ENCODE measurements at regions not wholly inside any gene's neighbourhood (a gene's known extent, or its start where the extent isn't known, plus 50 kb on each side); places are given as distances from the start of the nearest gene placed in this dataset.

DNA sequence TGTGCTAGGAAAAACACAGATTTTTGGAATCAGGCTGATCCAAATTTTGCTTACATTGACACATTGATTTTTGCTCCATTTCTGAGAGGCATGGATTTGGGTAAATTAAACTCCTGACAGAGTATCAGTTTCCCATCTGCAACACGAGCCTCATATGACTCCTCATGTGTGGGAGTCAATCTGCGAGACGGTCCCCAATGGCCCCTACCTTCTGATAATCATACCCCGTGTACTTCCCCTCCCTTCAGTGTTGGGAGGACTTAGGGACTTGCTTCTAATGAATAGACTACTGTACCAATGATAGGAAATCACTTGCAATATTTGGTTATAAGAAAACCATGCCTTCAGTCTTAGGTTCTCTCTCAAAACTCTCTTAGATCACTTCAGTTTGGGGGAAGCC is 302.7 kb downstream of the ETS1 start:
- H3K9me3 Mint-ChIP-seq (ENCODE audit: low read depth) = no peaks in the 10 kb centered on the region
- H3K27me3 Mint-ChIP-seq = peaks cover 4% of the 10 kb centered on the region
- H3K36me3 Mint-ChIP-seq = peaks cover 15% of the 10 kb centered on the region
- peaks cover 44% of the 10 kb centered on the region for H3K4me1 Mint-ChIP-seq
- DNase-seq (no peak), ATAC-seq (no peak)
- no peak overlapping the region for H3K4me3 Mint-ChIP-seq
- CTCF ChIA-PET = interaction anchor here (0.6 to 4.0 kb wide), 8 partner anchors 12 to 574 kb away, joined by 3 to 17 read pairs (median 8); no protein-coding TSS in a partner anchor
- no peak overlapping the region for H3K27ac Mint-ChIP-seq

DNA sequence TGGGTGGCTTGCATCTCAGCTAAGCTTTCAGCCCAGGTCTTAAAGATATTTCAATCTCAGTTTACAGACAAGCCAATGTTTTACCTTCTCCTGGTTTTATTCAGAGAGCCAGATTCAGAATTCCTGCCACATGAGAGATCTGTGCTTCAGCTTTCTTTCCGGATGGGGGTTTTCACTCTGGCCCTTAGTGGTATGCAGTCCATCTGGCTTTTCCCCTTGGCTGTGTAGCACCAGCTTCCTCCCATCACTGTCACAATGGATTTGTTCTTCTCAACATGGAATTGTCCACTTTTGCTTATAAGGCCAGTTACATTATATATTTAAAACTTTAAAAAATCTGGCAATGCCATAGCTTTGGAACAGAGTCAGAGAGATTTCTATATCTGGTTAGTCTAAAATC is 303.9 kb downstream of the ETS1 start:
- H3K27me3 Mint-ChIP-seq = peaks cover 5% of the 10 kb centered on the region
- H3K27ac Mint-ChIP-seq = no peak overlapping the region
- ATAC-seq = no peak
- no peak overlapping the region for H3K4me3 Mint-ChIP-seq
- H3K36me3 Mint-ChIP-seq = peaks cover 15% of the 10 kb centered on the region
- H3K9me3 Mint-ChIP-seq (ENCODE audit: low read depth) = no peaks in the 10 kb centered on the region
- peaks cover 32% of the 10 kb centered on the region for H3K4me1 Mint-ChIP-seq
- DNase-seq = no peak
- CTCF ChIA-PET = interaction anchor here (1.6 to 4.0 kb wide), 6 partner anchors 35 to 575 kb away, joined by 3 to 17 read pairs (median 10); no protein-coding TSS in a partner anchor

DNA sequence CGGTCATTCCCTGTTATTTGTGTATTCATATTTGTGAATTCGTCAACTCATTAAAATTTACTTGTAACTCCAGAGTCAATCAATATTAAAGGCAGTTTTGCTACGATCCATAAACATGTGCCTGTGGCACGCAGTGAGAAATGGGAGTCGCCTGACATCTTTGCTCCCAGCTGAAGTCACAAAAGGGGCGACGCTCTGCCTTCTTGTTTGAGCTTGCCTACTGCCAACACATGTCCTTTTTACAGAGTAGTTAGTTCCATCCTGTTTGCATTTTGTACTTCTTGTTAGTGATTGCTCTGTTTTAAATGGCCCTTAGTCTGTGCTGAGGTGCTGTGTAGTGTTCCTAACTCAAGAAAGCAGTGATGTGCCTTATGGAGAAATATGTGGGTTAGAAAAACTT is 305.3 kb downstream of the ETS1 start:
- Mint-ChIP-seq H3K27me3 (peaks cover 9% of the 10 kb centered on the region), H3K9me3 (ENCODE audit: low read depth) (no peaks in the 10 kb centered on the region), H3K4me1 (peaks cover 21% of the 10 kb centered on the region), H3K27ac (no peak overlapping the region), H3K36me3 (peaks cover 6% of the 10 kb centered on the region), H3K4me3 (no peak overlapping the region)
- DNase-seq (no peak), ATAC-seq (no peak)
- CTCF ChIA-PET = interaction anchor here (2.3 to 4.0 kb wide), 2 partner anchors 110 to 114 kb away, joined by 6 to 17 read pairs; no protein-coding TSS in a partner anchor

DNA sequence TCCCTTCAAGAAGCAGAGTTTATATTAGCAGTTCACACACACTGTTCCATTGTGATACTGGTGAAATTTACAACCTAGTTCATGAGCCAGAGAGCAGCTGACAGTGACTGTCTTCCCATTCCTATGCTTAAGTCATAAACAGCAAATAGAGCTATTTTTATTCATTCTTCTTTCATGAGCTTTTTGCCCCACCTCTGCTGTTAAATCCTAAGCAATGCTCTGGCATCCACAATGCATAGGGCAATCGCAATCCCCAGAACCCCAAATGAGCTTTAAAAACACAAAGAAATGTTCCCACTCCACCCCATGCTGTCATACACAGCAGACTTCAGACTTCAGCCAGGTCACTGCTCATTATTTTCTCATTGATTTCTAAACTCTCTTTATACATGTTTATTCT is 307.5 kb downstream of the ETS1 start:
- CTCF ChIA-PET = interaction anchor here (1.0 to 2.3 kb wide), 4 partner anchors 108 to 551 kb away, joined by 4 to 6 read pairs (median 4); no protein-coding TSS in a partner anchor
- DNase-seq = no peak
- Mint-ChIP-seq H3K4me3 (no peak overlapping the region), H3K36me3 (peaks cover 4% of the 10 kb centered on the region), H3K27me3 (peaks cover 9% of the 10 kb centered on the region), H3K9me3 (ENCODE audit: low read depth) (no peaks in the 10 kb centered on the region), H3K27ac (no peak overlapping the region), H3K4me1 (peaks cover 1% of the 10 kb centered on the region)
- no peak for ATAC-seq

DNA sequence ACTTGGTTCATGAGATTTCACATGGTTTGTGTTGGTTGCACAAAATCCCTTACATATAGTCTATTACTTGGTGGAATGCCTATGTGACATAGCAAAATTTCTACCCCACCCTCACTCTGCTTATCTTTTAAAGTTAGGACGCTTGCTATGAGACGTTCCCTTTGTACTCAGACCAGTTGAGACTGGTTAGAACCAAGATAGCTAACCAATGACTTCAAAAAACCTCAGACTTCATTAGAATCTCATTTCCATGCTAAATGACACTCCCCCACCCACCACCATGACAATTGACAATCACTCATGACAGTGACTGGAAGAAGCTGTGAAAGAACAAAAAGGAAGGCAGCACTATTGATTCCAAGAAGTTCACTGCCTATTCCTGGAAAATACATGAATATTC is 313.6 kb downstream of the ETS1 start:
- Mint-ChIP-seq H3K36me3 (peaks cover 10% of the 10 kb centered on the region), H3K4me3 (no peak overlapping the region), H3K27me3 (peaks cover 7% of the 10 kb centered on the region), H3K4me1 (peaks cover 3% of the 10 kb centered on the region), H3K9me3 (ENCODE audit: low read depth) (no peaks in the 10 kb centered on the region), H3K27ac (no peak overlapping the region)
- CTCF ChIA-PET = interaction anchor here (0.8 to 1.1 kb wide), 2 partner anchors 102 to 484 kb away, joined by 3 read pairs; no protein-coding TSS in a partner anchor
- DNase-seq (no peak), ATAC-seq (no peak)

DNA sequence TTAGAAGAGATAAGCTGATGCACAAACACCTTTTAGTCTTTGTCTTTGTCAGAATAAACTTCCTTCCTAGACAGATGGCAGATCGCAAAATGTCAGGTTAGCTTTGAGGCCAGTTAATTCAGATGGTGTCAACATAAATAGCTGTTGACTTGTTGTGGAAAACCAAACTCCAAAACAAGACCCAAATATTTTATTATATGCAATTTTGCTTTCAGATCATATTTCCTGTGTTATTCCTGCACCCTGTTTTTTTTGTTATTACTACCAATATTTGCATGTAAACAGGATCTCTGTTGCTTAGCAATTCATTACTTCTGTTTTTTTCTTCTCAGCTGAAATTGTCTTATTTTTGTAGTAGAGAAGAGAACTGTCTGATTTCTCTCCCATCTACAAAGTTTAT is 316.0 kb downstream of the ETS1 start:
- peaks cover 10% of the 10 kb centered on the region for H3K27me3 Mint-ChIP-seq
- ATAC-seq (no peak), DNase-seq (no peak)
- no peak overlapping the region for H3K27ac Mint-ChIP-seq
- H3K9me3 Mint-ChIP-seq (ENCODE audit: low read depth) = no peaks in the 10 kb centered on the region
- H3K36me3 Mint-ChIP-seq = peaks cover 9% of the 10 kb centered on the region
- CTCF ChIA-PET = interaction anchor here (1.3 kb wide), 1 partner anchor 486 kb away, joined by 3 read pairs; no protein-coding TSS in a partner anchor
- no peak overlapping the region for H3K4me3 Mint-ChIP-seq
- peaks cover 3% of the 10 kb centered on the region for H3K4me1 Mint-ChIP-seq

DNA sequence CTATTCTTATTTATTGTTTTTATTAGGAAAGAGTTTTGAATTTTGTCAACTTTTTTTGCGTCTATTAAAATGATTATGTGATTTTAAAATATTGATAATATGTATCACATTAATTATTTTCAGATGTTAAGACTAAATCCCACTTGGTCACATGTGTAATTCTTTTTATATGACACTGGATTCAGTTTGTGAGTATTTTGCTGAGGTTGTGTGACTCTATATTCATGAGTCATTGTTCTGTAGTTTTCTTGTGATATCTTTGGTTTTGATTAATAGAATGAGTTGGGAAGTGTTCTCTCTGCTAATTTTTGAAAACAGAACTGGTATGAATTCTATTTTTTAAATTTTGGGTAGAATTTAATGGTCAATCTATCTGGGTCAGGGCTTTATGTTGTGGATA is 317.9 kb downstream of the ETS1 start:
- Mint-ChIP-seq H3K36me3 (peaks cover 9% of the 10 kb centered on the region), H3K4me3 (no peak overlapping the region), H3K9me3 (ENCODE audit: low read depth) (no peaks in the 10 kb centered on the region), H3K4me1 (peaks cover 3% of the 10 kb centered on the region), H3K27ac (no peak overlapping the region), H3K27me3 (peaks cover 10% of the 10 kb centered on the region)
- CTCF ChIA-PET = no interaction called here
- DNase-seq (no peak), ATAC-seq (no peak)

DNA sequence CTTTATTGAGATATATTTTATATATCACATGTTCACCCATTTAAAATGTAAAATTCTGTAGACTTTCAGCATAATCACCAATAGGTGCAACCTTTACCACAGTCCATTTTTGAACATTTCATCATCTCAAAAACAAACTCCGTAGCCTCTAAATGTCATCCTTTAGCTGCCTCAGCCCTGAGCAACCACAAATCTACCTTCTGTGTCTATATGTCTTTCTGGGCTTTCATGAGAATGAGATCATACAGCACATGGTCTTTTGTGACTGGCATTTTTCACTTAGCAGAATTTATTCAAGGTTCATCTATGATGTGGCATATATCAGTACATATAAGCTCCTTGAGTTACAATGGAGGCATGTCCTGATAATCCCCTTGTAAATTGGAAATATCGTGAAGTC is 320.5 kb downstream of the ETS1 start:
- CTCF ChIA-PET = interaction anchor here (0.7 kb wide), 1 partner anchor 15 kb away, joined by 3 read pairs; no protein-coding TSS in a partner anchor
- ATAC-seq (no peak), DNase-seq (no peak)
- peaks cover 3% of the 10 kb centered on the region for H3K36me3 Mint-ChIP-seq
- H3K4me1 Mint-ChIP-seq = peaks cover 3% of the 10 kb centered on the region
- peaks cover 14% of the 10 kb centered on the region for H3K27me3 Mint-ChIP-seq
- H3K4me3 Mint-ChIP-seq = no peak overlapping the region
- H3K27ac Mint-ChIP-seq = no peak overlapping the region
- no peaks in the 10 kb centered on the region for H3K9me3 Mint-ChIP-seq (ENCODE audit: low read depth)

DNA sequence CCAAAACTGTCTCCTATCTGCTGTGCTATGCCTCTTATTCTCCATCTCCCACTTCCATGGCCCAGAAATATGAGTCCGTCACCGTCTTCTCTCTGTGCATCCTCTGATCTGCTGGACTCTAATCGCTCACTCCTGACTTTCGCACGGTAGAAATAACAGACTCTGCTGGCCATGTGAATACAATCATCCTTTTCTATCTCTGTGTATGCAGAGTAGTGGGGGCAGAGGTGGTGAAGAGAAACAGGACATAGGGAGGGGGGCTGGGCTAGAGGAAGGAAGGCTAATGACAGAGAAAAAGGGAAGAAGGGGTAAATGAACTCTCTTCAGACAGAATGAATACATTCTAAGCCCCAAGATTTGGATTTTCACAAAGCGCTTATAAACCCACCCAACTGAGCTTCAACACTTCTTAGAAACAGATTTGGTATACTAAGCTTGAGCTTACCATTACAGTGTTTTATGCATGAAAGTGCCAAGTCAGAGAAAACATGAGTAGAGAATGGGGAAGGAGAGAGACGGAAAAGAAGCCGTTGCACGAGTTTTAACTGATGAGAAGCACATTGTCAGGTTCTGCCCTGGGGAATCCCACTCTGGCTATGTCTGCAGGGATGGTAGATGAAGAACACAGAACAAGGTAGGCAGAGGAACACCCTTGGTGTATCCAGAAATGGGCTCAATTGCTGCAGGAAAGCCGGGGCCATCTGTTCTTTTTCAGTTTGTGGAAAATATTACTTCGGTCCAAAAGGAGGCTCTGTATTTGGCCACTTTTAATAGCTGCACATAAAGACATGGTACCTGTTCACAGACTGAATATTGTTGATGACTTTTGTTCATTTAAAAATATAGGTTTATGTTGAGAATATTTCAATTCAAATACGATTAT is 324.7 kb downstream of the ETS1 start:
- no peak overlapping the region for H3K4me3 Mint-ChIP-seq
- DNase-seq (no peak), ATAC-seq (no peak)
- no peaks in the 10 kb centered on the region for H3K4me1 Mint-ChIP-seq
- H3K27ac Mint-ChIP-seq = no peak overlapping the region
- no peaks in the 10 kb centered on the region for H3K9me3 Mint-ChIP-seq (ENCODE audit: low read depth)
- CTCF ChIA-PET = no interaction called here
- H3K36me3 Mint-ChIP-seq = peaks cover 1% of the 10 kb centered on the region
- peaks cover 12% of the 10 kb centered on the region for H3K27me3 Mint-ChIP-seq

DNA sequence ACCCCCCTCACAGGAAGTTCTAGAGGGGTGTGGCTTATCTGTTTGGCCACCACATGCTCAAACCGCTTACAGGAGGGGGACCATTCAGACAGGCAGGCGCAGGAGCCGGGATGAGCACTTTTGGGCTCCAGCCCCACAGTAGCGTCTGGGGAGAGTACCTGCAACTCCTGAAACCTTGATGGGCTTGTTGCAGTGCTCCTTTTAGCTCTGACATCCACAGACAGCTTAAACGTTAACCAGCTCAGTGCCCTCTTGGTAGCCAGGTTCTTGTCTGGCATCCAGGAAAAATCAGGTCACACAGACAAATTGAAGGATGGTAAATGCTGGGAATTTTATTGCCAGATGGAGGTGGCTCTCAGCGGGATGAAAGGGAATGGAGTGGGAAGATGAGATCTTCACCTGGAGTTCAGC is 326.3 kb downstream of the ETS1 start:
- CTCF ChIA-PET = no interaction called here
- Mint-ChIP-seq H3K4me1 (no peaks in the 10 kb centered on the region), H3K4me3 (no peak overlapping the region), H3K9me3 (ENCODE audit: low read depth) (no peaks in the 10 kb centered on the region), H3K27ac (no peak overlapping the region), H3K36me3 (no peaks in the 10 kb centered on the region), H3K27me3 (peaks cover 5% of the 10 kb centered on the region)
- ATAC-seq = no peak
- DNase-seq = no peak

DNA sequence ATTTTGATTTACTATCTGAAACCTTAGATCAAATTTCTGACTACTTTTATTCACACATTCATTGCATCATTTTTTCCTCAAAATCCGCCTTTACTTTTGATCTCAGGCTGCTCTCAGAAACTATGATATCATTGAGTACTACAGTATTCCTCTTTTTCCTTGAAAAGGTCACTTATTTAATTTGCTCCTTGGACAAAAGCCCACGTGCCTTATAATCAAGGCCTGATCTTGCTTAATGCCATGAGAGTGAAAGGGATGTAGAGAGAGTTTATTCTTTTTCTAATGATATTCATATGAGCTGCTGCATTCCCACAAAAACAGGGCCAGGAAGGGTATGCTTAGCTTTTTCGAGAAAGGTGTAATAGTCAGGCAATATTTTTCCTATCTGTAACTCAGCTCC is 327.0 kb downstream of the ETS1 start:
- CTCF ChIA-PET = no interaction called here
- Mint-ChIP-seq H3K27ac (no peak overlapping the region), H3K4me1 (no peaks in the 10 kb centered on the region), H3K4me3 (no peak overlapping the region), H3K27me3 (peaks cover 5% of the 10 kb centered on the region), H3K36me3 (no peaks in the 10 kb centered on the region), H3K9me3 (ENCODE audit: low read depth) (no peaks in the 10 kb centered on the region)
- no peak for DNase-seq
- ATAC-seq = no peak

DNA sequence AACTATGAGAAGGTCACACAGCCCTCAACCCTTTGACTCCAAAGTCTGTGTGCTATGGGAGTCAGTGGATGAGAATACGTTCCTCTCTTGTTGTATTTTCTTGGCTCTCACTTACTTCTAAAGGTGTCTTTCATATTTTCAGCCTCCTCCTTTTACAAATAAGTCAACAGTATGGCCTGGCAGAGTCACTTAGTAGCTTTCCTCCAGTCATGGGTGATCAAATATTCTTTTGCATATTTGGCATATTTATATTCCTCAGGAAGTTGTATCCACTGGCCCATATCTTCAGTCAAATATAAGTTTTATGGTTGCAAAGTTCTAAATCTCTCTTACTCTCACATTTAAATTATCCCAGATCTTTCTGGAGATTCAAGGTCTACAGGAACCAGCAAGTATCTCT is 327.5 kb downstream of the ETS1 start:
- no peak for DNase-seq
- H3K9me3 Mint-ChIP-seq (ENCODE audit: low read depth) = no peaks in the 10 kb centered on the region
- H3K4me3 Mint-ChIP-seq = no peak overlapping the region
- no peak for ATAC-seq
- CTCF ChIA-PET = no interaction called here
- H3K36me3 Mint-ChIP-seq = no peaks in the 10 kb centered on the region
- H3K4me1 Mint-ChIP-seq = no peaks in the 10 kb centered on the region
- peaks cover 5% of the 10 kb centered on the region for H3K27me3 Mint-ChIP-seq
- H3K27ac Mint-ChIP-seq = no peak overlapping the region

DNA sequence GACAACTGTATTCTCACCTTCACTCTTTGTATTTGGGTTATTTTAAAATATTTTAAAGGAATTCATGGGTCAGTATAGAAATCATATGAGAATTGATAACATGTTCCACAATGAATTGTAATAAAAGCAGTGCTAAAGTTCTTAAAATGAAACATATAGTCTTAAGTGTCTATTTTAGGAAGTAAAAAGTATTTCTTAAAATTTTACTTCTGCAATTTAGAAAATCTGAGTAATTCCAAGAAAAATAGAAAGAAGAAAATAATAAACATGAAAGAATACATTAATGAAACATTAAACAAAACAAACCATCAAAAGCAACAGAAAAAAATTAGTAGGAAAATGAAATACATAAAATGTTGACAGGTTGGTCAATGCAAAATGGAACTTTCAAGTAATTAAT is 332.4 kb downstream of the ETS1 start:
- no peak overlapping the region for H3K4me3 Mint-ChIP-seq
- CTCF ChIA-PET = interaction anchor here (1.5 kb wide), 1 partner anchor 98 kb away, joined by 3 read pairs; no protein-coding TSS in a partner anchor
- no peaks in the 10 kb centered on the region for H3K9me3 Mint-ChIP-seq (ENCODE audit: low read depth)
- ATAC-seq (no peak), DNase-seq (no peak)
- no peaks in the 10 kb centered on the region for H3K4me1 Mint-ChIP-seq
- no peak overlapping the region for H3K27ac Mint-ChIP-seq
- no peaks in the 10 kb centered on the region for H3K27me3 Mint-ChIP-seq
- peaks cover 3% of the 10 kb centered on the region for H3K36me3 Mint-ChIP-seq

DNA sequence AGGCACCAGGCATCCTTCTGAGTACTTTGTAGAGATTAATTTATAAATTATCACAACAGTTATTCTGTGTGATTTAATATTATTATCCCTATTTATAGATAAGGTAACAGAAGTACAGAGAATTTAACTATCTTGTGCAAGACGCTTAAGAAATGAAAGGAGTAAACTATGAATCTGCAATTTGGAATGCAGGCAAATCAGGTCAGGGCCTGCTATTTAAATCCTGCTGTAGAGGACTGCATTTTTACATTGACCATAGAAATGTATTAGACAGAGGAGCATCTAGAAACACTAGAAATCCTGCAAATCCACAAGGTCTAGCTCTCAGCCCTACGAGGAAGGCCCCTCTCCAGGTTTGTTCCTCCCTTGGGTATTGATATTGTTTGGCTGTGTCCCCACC is 336.2 kb downstream of the ETS1 start:
- DNase-seq = no peak
- Mint-ChIP-seq H3K9me3 (ENCODE audit: low read depth) (no peaks in the 10 kb centered on the region), H3K36me3 (peaks cover 3% of the 10 kb centered on the region), H3K27ac (no peak overlapping the region), H3K27me3 (peaks cover 4% of the 10 kb centered on the region), H3K4me1 (no peaks in the 10 kb centered on the region), H3K4me3 (no peak overlapping the region)
- CTCF ChIA-PET = interaction anchor here (0.6 kb wide), 1 partner anchor 12 kb away, joined by 3 read pairs; no protein-coding TSS in a partner anchor
- ATAC-seq = no peak
